Effector memory CD4-positive, alpha-beta T cell (primary cell): ENCODE measurements at regions not wholly inside any gene's neighbourhood (a gene's known extent, or its start where the extent isn't known, plus 50 kb on each side); places are given as distances from the start of the nearest gene placed in this dataset.
"Not testable (repeated sequence)": the region's sequence is repeated elsewhere in the genome, so short reads cannot be mapped to it uniquely, and the experiment has no call there.

ENCODE experiments used
- DNase-seq, 3 donors: peaks; one replicate each; pipeline ENCODE4 v3.0.0-alpha.2; 2020
- H3K27ac ChIP-seq: 2 replicates; pipeline ENCODE4 v1.7.0; 2013; ENCODE audit warnings: mild to moderate bottlenecking, low read length, moderate library complexity; ENCODE audit not compliant: insufficient read depth, poor library complexity, severe bottlenecking
- H3K27me3 ChIP-seq: replicated peaks from 2 replicates; pipeline ENCODE4 v1.7.0; 2013; ENCODE audit warnings: mild to moderate bottlenecking, low read length; ENCODE audit not compliant: insufficient read depth, control insufficient read depth, poor library complexity, severe bottlenecking
- H3K36me3 ChIP-seq: 2 replicates; pipeline ENCODE4 v1.7.0; 2013; ENCODE audit warnings: mild to moderate bottlenecking, low read length, moderate library complexity; ENCODE audit not compliant: control insufficient read depth, insufficient read depth
- H3K4me1 ChIP-seq: 2 replicates; pipeline ENCODE4 v1.7.0; 2013; ENCODE audit warnings: low read length, mild to moderate bottlenecking; ENCODE audit not compliant: control insufficient read depth, insufficient read depth, poor library complexity, severe bottlenecking
- H3K4me3 ChIP-seq: 2 replicates; pipeline ENCODE4 v1.7.0; 2013; ENCODE audit warnings: low read length, low read depth, mild to moderate bottlenecking; ENCODE audit not compliant: insufficient read depth, poor library complexity, severe bottlenecking
- H3K9me3 ChIP-seq: 2 replicates; pipeline ENCODE4 v1.7.0; 2013; ENCODE audit warnings: mild to moderate bottlenecking, low read length, moderate library complexity; ENCODE audit not compliant: control insufficient read depth

DNA sequence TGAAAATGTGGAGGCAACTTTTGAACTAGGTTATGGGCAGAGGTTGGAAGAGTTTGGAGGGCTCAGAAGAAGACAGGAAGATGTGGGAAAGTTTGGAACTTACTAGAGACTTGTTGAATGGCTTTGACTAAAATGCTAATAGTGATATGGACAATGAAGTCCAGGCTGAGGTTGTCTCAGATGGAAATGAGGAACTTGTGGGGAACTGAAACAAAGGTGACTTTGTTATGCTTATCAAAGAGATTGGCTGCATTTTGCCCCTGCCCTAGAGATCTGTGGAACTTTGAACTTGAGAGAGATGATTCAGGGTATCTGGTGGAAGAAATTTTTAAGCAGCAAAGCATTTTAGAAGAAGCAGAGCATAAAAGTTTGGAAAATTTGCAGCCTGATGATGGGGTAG is 499.7 kb upstream of the ATP2B1 start:
- H3K4me3 ChIP-seq, DNase-seq, H3K9me3 ChIP-seq, H3K4me1 ChIP-seq, H3K27me3 ChIP-seq, H3K27ac ChIP-seq, H3K36me3 ChIP-seq: not testable (repeated sequence)

DNA sequence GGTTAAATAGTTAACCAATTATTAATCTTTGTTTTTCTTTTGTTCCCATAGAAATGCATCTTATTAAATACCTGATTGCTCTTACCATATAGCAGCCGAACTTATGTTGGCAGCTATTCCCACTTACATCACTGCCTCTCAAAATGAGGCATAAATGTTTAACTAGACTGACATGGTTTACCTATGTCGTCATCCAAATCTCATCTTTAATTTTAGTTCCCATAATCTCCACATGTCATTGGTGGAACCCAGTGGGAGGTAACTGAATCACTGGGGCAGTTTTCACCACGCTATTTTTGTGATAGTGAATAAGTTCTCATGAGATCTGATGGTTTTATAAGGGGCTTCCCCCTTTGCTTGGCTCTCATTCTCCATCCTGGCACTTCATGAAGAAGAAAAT is 499.2 kb upstream of the ATP2B1 start:
- H3K4me3 ChIP-seq, result no peak overlapping the region
- no peaks in the 10 kb centered on the region for H3K27me3 ChIP-seq
- H3K27ac ChIP-seq, result no peak overlapping the region
- no peaks in the 10 kb centered on the region for H3K36me3 ChIP-seq
- H3K9me3 ChIP-seq, result no peaks in the 10 kb centered on the region
- H3K4me1 ChIP-seq, result no peaks in the 10 kb centered on the region
- no peak for DNase-seq

DNA sequence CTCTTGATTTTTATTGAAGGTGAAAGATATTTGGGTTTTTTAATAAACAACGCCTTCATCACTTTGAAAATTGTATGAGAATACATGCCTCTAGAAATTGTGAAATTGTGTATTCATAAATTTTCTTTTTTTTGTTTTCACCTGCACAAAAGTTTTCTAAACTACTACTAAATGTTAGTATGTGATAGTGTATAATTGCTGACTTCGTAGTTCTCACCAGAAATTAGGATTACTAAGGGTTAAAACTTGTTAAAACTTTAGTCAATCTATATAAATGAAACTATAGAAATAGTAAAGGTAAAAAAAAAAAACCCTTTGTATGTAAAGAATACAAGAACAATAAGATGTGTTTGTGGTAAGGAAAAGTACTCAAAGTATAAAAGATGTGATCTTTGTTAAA is 496.5 kb upstream of the ATP2B1 start:
- no peak for DNase-seq
- no peaks in the 10 kb centered on the region for H3K27me3 ChIP-seq
- no peaks in the 10 kb centered on the region for H3K4me1 ChIP-seq
- no peak overlapping the region for H3K4me3 ChIP-seq
- H3K36me3 ChIP-seq, result no peaks in the 10 kb centered on the region
- H3K27ac ChIP-seq, result no peak overlapping the region
- H3K9me3 ChIP-seq, result no peaks in the 10 kb centered on the region

DNA sequence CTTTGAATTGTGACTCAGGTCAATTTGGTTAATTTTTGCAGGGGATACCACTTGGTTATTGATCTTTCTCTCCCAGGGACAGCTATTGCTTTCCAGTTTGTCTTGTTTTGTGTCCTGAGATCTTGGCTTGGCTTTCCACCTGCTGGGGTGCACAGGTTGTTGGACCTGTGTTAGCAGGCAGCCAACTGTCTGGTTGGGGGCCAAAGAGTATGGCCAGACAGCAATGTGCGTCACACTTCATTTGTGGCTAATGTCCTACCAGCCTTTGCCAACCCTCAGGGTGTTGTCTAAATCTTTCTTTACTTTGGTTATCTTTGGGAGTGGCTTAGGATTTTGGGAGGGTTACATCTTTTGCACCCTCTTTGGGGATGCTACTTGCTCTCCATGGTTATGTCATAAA is 494.9 kb upstream of the ATP2B1 start:
- Histone ChIP-seq H3K4me3 (no peak overlapping the region), H3K4me1 (peaks cover 5% of the 10 kb centered on the region), H3K27ac (no peak overlapping the region), H3K9me3 (no peaks in the 10 kb centered on the region), H3K36me3 (no peaks in the 10 kb centered on the region), H3K27me3 (no peaks in the 10 kb centered on the region)
- no peak for DNase-seq

DNA sequence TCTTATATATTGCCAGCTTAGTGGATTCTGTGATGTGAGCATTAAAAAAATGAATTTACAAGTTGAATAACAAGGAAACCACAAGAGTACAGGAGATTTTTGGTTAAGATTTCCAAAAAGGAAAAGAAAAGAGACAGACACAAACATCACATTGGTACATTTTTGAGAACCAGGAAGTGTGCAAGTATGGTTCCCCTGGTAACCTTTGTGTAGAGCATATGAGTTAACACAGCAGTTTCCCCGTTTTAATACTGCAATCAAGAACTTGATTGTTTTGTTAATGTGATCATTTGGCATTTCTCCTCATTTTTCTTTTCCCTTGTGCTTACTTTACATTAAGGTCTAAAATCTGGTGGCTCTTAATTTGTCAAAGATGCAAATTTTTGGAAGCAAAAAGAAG is 490.4 kb upstream of the ATP2B1 start:
- peaks cover 5% of the 10 kb centered on the region for H3K4me1 ChIP-seq
- DNase-seq, result no peak
- H3K36me3 ChIP-seq, result no peaks in the 10 kb centered on the region
- H3K27ac ChIP-seq, result no peak overlapping the region
- H3K9me3 ChIP-seq, result no peaks in the 10 kb centered on the region
- no peak overlapping the region for H3K4me3 ChIP-seq
- no peaks in the 10 kb centered on the region for H3K27me3 ChIP-seq

DNA sequence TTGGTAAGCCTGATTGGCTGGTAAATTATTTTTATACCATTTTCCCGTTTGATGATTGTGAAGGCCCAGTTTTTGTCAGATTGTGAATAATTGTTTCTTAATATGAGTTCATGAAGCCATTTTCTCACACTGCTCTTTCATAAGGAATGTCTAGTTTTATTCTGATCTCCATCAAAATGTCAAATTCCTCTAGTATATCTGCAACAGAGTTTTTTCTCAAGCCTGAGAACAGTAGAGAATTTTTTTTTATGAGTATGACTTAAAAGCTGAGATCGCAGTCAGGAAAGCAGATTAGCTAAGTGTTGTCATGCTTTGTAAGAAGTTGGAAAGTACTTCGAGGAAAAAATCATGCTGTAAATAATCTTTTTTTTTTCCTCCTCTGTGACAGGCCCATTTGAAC is 484.9 kb upstream of the ATP2B1 start:
- Histone ChIP-seq H3K4me1 (no peaks in the 10 kb centered on the region), H3K27me3 (no peaks in the 10 kb centered on the region), H3K36me3 (no peaks in the 10 kb centered on the region), H3K4me3 (no peak overlapping the region), H3K27ac (no peak overlapping the region), H3K9me3 (no peaks in the 10 kb centered on the region)
- DNase-seq, result no peak

DNA sequence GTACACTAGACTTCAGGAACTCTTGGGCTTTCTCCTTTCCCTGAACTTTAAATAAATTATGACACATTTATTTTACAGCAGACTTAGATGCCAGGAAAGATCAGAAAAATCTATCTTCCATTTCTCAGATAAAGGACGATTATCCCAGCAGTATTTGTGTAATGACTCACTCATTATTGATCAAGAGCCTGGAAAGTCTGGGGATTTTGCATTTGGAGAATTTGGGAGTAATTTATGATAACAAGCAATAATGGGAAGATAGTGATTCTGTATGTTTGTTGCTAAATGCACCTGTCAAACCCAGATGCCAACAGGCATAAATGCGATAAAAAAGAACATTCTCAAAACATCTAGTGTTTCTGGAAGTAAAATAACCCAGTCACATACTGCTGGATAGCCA is 480.2 kb upstream of the ATP2B1 start:
- Histone ChIP-seq H3K9me3 (no peaks in the 10 kb centered on the region), H3K27ac (no peak overlapping the region), H3K4me3 (no peak overlapping the region), H3K27me3 (no peaks in the 10 kb centered on the region), H3K4me1 (no peaks in the 10 kb centered on the region), H3K36me3 (no peaks in the 10 kb centered on the region)
- DNase-seq, result no peak

DNA sequence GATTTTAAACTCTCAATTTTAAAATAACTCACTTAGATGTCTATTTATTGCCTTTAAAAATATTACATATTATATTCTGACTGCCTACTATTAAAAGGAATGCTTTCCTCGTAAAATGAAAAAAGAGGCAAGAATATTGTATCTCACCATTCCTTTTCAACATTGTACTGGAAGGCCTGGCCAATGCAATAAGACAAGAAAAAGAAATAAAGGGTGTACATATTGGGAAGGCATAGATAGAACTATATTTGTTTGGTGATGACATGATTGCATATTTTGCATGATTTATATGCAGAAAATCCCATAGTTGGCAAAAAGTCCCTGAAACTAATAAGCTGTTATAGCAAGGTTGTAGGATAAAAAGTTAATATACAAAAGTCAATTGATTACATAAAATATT is 474.6 kb upstream of the ATP2B1 start:
- no peaks in the 10 kb centered on the region for H3K9me3 ChIP-seq
- no peak overlapping the region for H3K4me3 ChIP-seq
- no peaks in the 10 kb centered on the region for H3K36me3 ChIP-seq
- no peak overlapping the region for H3K27ac ChIP-seq
- DNase-seq, result no peak
- H3K4me1 ChIP-seq, result no peaks in the 10 kb centered on the region
- H3K27me3 ChIP-seq, result no peaks in the 10 kb centered on the region

DNA sequence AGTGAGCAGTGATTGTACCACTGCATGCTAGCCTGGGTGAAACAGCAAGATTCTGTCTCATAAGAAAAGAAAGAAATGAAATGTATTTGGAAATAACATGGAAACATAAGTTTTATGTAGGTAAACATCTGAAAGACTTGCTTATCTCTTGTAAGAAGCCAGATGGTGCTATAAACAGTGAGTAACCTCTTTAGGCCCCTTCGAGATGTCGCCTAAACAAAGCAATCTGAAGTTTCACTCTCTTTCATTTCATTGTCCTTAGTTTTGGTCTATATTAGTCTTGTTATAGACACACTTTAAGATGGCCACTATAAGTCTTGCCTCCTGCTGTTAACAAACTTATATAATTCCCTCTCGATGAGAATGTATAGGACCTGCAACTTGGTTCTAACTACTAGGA is 472.6 kb upstream of the ATP2B1 start:
- H3K4me1 ChIP-seq, result no peaks in the 10 kb centered on the region
- no peak overlapping the region for H3K27ac ChIP-seq
- H3K4me3 ChIP-seq, result no peak overlapping the region
- no peaks in the 10 kb centered on the region for H3K36me3 ChIP-seq
- no peaks in the 10 kb centered on the region for H3K27me3 ChIP-seq
- DNase-seq, result no peak
- H3K9me3 ChIP-seq, result no peaks in the 10 kb centered on the region

DNA sequence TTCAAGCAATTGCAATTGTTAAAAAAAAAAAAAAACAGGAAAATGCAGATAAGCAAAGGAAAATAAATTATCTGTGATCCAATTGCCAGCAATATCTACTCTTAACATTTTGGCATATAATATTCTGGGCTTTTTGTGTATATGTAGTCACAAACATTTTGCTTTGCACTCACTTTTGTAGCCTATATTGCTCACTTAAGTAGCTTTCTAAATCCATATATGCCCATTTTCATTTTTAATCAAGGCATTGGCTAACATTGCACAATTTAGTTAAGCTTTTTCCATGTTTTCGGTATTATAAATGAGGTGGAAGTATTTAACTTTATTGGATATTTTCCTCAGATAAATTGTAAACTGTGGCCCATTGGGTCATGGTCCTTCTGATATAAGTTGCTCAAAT is 466.3 kb upstream of the ATP2B1 start:
- no peaks in the 10 kb centered on the region for H3K36me3 ChIP-seq
- H3K4me1 ChIP-seq, result no peaks in the 10 kb centered on the region
- no peak overlapping the region for H3K4me3 ChIP-seq
- H3K9me3 ChIP-seq, result no peaks in the 10 kb centered on the region
- H3K27ac ChIP-seq, result no peak overlapping the region
- no peak for DNase-seq
- no peaks in the 10 kb centered on the region for H3K27me3 ChIP-seq

DNA sequence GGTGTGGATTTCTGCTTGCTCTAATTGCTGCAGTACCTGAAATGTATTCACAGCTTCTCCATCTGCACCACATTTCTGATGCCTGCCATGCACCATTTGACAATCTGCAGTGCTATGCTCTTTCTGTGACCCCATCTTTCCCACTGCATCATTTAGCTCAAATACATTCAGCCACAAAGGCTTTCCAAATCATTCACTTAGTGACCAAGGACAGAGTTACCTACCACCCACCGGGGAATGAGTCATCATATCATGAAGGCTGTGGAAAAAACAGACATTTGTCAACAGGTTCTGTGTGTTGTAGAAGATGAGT is 465.5 kb upstream of the ATP2B1 start:
- no peak overlapping the region for H3K27ac ChIP-seq
- no peak overlapping the region for H3K4me3 ChIP-seq
- DNase-seq, result no peak
- no peaks in the 10 kb centered on the region for H3K4me1 ChIP-seq
- no peaks in the 10 kb centered on the region for H3K36me3 ChIP-seq
- no peaks in the 10 kb centered on the region for H3K27me3 ChIP-seq
- H3K9me3 ChIP-seq, result no peaks in the 10 kb centered on the region
